AG10803 (cell line): ENCODE measurements at regions not wholly inside any gene's neighbourhood (a gene's known extent, or its start where the extent isn't known, plus 50 kb on each side); places are given as distances from the start of the nearest gene placed in this dataset.

Source experiments
- DNase-seq: peaks from one replicate; pipeline ENCODE4 v3.0.0; 2010; ENCODE audit warnings: low read depth
- H3K4me3 ChIP-seq: 2 replicates; pipeline ENCODE4 v1.5.1; 2011; ENCODE audit warnings: mild to moderate bottlenecking, low read length, control low read depth
- TF ChIP-seq, protein P1 (sequence below): conservative IDR thresholded peaks from 2 replicates; pipeline ENCODE4 v1.5.1; 2011; ENCODE audit warnings: mild to moderate bottlenecking, low read length, control low read depth, inconsistent platforms

DNA sequence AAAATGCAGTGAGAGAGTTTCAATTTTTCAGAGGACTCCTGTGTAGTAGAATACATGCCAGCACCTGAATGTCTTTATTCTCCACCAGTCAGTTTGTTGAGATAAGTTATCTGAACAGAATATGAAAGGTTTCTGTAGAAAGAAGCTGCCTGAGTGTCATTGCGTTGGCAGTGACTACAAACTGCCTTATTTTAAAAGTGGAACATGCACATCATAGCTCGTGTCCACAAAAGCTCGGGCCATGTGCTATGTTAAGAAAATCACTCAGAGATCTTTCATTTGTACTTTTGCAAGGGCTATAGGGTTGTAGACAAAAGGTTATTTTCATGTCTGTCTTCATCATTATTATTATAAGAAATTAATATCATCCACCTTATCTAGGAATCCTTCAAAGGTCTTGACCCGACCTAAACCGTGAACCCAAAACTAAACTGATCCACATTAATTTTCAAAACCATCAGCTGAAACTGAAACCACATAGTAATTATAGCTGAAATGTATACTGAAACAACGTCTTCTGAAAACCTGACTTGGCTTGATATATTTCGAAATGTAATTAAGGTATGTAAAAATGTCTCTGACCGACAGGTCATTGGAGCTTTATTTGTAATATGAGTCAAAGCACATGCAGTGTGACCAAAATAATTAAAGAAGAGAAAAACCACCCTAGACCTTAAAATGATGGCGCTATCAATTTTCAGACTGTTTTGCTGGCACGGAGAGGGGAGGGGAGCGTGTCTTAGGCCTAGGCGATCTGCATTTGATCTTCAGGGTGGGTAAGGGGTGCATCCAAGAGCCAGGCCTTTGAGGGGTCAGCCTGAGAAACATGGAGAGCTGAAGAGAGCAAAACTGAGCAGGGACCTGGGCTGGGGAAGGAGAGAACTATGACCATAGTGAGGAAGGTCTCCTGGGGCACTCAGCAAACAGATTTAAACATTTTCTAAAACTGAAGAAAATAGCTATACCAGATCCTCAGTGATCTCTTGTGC lies 232.1 kb downstream of the SOX11 start:
- DNase-seq, result no peak
- TF ChIP-seq, protein P1, sequence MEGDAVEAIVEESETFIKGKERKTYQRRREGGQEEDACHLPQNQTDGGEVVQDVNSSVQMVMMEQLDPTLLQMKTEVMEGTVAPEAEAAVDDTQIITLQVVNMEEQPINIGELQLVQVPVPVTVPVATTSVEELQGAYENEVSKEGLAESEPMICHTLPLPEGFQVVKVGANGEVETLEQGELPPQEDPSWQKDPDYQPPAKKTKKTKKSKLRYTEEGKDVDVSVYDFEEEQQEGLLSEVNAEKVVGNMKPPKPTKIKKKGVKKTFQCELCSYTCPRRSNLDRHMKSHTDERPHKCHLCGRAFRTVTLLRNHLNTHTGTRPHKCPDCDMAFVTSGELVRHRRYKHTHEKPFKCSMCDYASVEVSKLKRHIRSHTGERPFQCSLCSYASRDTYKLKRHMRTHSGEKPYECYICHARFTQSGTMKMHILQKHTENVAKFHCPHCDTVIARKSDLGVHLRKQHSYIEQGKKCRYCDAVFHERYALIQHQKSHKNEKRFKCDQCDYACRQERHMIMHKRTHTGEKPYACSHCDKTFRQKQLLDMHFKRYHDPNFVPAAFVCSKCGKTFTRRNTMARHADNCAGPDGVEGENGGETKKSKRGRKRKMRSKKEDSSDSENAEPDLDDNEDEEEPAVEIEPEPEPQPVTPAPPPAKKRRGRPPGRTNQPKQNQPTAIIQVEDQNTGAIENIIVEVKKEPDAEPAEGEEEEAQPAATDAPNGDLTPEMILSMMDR, result no peak
- H3K4me3 ChIP-seq, result no peak overlapping the region

DNA sequence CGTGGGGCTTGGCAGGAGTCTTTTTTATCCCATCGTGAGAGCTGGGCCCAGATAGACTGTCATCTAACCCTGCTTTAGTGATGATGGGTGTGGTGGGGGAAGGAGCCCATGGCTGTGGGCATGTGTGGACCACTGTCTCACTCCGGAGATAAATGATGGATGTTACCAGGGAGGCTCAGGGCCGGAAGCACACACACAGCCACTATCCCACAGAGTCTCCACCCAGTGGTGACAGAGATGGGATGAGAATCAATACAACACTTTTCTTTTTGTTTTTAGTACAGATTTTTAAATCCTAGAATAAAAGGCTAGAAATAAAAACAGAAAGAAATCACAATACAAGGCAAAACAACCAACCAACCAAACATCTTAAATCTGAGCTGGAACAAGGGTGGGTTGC lies 233.4 kb downstream of the SOX11 start:
- TF ChIP-seq, protein P1, result no peak
- no peak for DNase-seq
- H3K4me3 ChIP-seq, result no peak overlapping the region

DNA sequence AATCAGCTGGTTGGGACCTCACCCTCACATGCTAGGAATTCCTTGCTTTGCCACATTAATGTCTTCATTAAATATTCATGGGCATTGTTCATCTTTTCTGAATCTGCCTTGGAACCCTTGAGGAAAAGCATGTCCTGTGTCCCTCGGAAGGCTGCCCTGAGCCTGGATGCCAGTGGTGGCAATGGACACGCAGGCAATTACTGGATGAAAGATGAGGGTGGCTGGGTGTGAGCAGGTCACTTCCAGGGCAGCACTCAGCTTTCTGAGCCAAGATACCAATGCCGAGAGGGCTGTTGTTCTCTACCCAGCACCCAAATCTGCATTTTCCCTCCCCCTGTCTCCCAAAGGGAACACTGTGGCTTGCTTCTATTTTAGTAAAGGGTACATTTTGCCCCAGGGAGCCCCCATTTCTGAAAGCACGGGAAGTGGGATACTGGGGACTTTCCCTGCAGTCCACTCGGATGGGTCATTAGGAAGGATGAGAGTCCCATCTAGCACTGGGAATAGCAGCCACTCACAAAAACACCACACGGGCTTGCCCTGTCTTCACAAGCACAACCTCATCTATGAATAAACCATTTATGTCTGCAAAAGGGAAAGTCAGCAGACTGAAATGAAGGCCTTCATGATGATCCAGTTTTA lies 234.8 kb downstream of the SOX11 start:
- TF ChIP-seq, protein P1, result no peak
- no peak overlapping the region for H3K4me3 ChIP-seq
- no peak for DNase-seq

DNA sequence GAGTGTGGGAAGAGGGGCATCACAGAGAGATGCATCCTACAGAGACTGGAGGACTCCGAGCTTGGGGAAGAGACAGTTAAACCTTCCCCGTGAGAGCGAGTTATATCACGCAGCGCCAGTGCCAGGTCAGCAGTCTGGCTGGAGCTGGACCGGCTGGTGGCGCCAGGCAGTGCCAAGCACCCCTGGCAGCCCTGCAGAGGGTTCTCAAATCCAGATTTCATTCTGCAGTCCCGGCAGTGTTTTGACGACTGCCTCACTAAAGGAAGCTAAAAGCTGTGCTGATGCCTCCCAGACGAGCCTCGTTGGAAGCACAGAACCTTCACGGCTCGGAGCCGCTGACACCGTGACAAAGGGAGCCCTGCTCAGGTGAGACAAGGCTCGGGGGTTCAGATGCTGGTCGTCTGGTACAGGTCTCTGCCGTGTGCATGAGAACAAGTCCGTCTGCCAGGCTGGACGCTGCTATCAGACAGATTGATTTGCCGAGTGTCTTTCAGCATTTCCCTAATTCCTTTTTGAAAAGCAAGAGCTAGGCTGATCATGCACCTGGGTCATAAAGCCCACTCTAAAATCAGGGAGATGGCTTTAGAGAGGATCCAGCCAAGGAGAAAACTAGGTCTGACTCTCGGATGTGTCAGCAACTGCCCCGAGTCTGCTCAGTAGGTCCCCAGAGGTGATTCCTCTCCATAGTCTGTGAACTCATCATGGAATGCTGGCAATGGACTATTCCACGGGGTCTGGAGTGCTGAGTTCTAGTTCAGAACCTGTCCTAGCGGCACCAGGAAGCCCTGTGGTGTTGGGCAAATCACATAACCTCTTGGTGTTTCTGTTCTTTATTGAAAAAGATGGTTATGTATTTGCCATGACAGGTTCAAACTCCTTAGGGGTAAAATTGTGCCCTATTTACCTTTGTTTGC lies 240.6 kb downstream of the SOX11 start:
- TF ChIP-seq, protein P1, result no peak
- no peak overlapping the region for H3K4me3 ChIP-seq
- DNase-seq, result no peak

DNA sequence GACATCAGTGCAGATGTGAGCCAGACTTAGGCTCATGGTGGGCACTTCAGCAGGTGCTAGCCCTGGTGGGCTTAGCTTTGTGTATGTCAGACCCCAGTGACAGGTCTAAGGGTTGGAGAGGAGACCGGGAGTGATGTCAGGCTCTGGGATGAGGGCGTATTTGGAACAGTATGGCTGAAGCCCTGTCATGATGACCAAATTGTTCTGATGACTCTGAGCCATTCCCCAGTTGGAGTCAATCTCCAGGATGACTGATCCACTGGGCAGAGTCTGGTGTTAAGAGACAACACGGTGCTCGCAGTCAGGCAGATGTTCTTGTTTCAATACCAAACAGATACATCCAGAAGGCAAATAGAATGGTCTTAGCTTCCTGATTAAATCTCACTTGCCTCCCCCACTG lies 241.5 kb downstream of the SOX11 start:
- TF ChIP-seq, protein P1, result no peak
- H3K4me3 ChIP-seq, result no peak overlapping the region
- no peak for DNase-seq

DNA sequence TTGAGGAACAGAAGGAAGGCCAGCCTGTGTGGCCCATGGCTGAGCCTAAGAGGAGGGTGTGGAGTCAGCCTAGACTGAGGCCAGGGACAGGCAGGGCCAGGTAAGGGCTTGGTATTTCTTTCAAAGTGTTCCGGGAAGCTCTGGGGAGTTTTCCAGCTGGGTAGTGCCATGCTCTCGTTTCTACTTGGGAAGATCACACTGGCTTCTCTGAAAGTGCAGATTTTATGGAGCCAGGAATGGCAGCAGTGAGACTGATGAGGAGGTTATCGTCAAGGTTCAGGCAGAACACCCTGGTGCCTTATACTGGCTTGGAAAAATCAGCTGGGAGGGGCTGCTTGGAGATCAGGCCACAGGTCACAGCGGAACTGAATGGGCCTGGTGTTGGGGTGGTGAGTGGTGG lies 245.1 kb downstream of the SOX11 start:
- TF ChIP-seq, protein P1, result no peak
- no peak overlapping the region for H3K4me3 ChIP-seq
- DNase-seq, result no peak
